ENCODE measurements at regions not wholly inside any gene's neighbourhood (a gene's known extent, or its start where the extent isn't known, plus 50 kb on each side); places are given as distances from the start of the nearest gene placed in this dataset.
A peak's percentile ranks its signal among the peaks of the same experiment; 100 is the strongest.

- no peak for DNase-seq
These were observed 433.3 kb upstream of the SMC2 start for GRCh38 chr9:103660830-103661229.

- DNase-seq, result no peak
These were observed 432.4 kb upstream of the SMC2 start for GRCh38 chr9:103661663-103662062.

DNA sequence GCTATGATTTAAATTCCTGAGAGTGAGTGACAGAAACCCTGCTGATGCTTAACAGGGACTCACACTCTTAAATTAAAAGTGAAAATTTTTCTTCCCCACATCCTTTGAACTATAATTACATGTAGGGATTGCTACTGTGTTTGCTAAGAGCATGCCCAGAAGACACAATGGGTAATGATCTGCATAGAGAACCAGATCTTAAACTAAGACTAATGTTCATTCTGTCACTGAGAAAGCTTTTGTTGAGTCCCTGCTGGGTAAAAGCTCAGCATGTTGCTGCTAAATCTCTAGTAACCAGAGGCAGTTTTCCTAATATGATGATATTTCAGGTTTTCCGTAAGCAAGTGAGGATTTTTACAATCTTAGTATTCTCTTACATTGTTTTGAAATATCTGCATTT is 424.8 kb upstream of the SMC2 start:
- no peak for DNase-seq

DNA sequence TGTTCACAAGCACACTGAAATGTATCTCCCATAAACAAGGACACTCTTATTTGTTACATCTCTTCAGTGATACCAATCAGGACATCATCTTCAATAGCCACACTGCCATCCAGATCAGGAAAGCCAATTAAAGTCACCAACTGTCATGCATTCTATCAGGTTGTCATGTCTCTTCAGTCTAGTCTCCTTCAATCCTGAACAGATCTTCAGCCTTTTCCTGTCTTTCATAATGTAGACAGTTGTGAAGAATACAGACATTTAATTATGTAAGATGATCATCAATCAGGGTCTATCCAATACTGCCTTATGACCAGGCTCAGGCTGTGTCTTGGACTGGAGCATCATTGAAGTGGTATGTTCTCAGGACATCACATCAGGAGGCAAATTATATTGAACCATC is 419.8 kb upstream of the SMC2 start:
- DNase-seq, result no peak

DNA sequence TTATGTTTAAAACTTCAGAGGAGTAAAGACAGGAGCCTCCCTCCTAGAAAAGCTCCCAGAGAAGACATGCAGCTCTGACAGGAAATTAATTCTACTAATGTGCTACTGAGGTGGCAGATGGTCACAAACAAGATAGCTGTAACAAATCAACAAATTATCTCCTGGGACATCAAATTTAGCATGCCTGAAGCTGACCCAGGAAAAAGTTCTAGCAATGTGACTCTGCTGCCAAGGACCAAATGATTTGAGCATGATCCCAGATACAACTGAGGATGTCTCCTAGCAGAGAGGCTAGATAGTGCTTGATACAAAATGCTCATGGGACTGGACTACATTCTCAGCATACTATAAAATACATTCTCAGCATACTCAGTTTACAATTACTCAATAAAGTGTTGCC is 413.5 kb upstream of the SMC2 start:
- no peak for DNase-seq

- no peak for DNase-seq
These were observed 412.7 kb upstream of the SMC2 start for GRCh38 chr9:103681435-103681834.

GRCh38 chr9:103700195-103700962 is 393.7 kb upstream of the SMC2 start:
- no peak for DNase-seq

DNA sequence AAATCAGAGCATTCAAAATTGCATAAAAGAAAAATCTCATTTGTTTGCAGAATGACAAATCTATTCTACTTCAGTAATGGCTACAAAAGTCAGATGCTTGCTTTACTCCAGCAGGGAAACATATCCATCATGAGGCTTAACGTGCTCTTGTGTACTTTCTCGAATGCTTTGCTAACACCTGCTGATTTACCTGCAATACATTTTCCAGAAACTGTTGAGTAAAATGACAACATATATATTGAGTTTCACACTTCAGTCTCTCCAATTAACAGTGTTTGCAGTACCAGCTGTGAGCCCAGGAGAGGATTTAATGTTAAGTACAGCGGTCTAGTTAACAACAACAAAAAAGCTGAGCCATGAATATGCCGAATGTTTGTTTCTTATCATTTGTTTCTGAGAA is 391.5 kb upstream of the SMC2 start:
- no peak for DNase-seq

GRCh38 chr9:103707181-103707580 is 386.9 kb upstream of the SMC2 start:
- no peak for DNase-seq

DNA sequence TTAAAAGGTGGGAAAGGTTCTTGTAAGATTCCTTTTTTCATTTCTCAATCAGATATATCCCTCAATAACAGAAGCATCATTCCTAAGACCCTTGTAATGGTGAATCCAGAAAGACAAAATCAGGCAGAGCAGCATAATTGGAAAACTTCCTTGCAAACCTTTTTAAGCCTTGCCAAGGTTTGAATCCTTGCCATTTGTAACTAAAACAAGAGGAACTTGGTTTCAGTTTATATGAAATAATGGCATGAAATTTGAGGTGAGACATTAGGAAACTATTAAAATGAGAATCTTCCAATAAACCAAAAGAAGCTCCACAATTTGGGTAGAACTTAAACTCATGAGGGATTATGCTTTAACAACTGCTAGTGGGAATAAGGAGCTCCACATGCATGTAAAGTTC is 384.7 kb upstream of the SMC2 start:
- no peak for DNase-seq

DNA sequence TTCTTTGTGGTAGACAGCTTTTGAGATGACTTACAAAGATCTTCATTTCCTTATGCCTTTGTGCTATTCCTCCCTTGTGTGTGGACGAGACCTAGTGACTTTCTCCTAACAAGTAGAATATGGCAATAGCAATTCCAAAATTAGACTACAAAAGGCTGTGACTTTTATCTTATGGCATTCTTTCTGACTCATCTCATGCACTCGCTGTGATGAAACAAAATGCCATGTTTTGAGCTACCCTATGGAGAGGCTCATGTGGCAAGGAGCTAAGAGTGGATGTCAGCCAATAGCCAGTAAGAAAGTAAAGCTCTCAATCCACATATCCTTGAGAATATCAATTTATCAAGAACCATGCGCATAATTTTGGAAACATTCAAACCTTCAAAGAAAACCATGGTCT is 380.5 kb upstream of the SMC2 start:
- no peak for DNase-seq

DNA sequence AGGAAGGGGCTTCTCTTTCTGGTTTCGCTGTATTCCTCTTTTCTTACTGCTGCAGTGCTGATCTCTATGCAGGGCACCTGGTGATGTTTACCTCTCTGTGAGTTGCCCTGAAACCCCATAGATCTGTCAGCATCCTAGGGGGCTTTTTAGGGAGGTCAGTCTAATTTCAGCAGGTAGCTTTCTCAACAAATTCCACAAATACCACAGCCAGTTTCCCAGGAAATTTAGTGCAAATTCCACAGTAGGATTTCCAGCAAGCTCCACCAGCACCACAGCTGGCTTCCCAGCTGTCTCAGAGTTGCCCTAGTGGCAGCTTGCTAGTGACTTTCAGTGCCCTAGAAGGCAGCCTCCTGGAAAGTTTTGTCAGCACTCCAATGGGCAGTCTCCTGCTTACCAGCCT is 379.1 kb upstream of the SMC2 start:
- DNase-seq, result no peak

- no peak for DNase-seq
These were observed 373.1 kb upstream of the SMC2 start for GRCh38 chr9:103721056-103721455.

GRCh38 chr9:103730866-103731265 is 363.2 kb upstream of the SMC2 start:
- DNase-seq, result no peak

GRCh38 chr9:103731541-103731940 is 362.6 kb upstream of the SMC2 start:
- DNase-seq, result peak; percentile 4

- DNase-seq, result no peak
These were observed 359.6 kb upstream of the SMC2 start for GRCh38 chr9:103734471-103734870.

GRCh38 chr9:103755441-103755840 is 338.7 kb upstream of the SMC2 start:
- no peak for DNase-seq

- no peak for DNase-seq
These were observed 338.1 kb upstream of the SMC2 start for GRCh38 chr9:103755986-103756385.

DNA sequence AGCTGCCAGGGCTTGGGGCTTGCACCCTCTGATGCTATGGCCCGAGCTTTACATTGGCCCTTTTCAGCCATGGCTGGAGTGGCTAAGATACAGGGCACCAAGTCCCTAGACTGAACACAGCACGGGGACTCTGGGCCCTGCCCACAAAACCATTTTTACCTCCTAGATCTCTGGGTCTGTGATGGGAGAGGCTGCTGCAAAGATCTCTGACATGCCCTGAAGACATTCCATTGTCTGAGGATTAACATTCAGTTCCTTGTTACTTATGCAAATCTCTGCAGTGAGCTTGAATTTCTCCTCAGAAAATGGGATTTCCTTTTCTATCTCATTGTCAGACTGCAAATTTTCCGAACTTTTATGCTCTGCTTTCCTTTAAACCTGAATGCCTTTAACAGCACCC is 337.0 kb upstream of the SMC2 start:
- DNase-seq, result no peak

GRCh38 chr9:103761466-103761865 is 332.6 kb upstream of the SMC2 start:
- no peak for DNase-seq

DNA sequence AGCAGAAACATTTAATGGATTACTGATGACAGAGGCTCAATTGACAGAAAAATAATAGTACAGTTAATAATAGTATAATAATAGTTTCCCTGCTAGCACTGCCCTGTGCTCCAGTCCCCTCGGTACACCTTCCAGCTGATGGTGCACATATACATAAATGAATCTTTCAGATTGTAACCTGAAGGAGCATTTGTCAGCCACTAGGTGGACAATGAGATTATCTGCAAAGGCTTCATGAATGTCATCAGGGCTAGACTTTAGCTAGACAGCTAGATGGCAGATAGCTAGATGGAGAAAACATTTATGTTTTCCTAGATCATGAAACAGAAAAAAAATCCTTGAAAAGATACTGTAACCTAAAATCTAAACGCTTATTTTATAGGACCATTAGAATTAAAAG is 304.4 kb upstream of the SMC2 start:
- no peak for DNase-seq

GRCh38 chr9:103798620-103799019 is 295.5 kb upstream of the SMC2 start:
- DNase-seq, result peak; percentile 85

DNA sequence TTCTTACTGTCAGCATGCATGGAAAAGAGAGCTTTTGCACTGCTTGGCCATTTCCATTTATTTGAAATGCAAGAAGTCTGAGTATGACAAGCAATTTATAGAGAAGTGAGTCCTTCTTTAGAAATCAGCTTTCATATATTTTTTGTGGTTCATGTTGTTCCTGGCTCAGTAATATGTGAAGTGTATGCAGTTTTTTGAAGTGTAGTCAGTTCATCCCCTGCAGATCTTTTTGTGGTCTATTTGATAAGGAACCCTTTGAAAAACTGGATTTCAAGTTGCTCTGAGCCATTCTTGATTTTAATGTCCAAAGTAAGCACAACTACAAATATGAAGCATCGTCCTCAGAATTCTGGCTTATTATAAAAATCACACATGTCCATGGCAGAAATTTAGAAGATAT is 294.1 kb upstream of the SMC2 start:
- DNase-seq, result no peak

DNA sequence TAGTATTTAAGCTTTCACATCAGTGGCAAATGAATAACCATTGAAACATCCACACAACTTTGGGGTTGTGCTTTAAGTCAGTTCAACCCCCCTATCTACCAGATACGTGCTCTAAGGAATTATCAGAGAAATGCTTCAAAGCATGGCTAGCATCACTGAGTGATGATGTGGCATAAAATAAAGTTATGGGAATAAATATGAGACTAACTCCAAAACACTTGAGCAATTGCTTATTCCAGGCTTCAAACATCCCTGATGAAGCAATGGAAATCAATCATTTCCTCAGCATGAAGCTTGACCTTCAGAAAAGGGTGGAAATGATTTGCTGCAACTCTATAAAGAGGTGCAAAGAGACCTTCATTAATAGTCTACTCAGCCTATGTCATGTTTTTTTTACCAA is 292.0 kb upstream of the SMC2 start:
- peak; percentile 10 for DNase-seq

DNA sequence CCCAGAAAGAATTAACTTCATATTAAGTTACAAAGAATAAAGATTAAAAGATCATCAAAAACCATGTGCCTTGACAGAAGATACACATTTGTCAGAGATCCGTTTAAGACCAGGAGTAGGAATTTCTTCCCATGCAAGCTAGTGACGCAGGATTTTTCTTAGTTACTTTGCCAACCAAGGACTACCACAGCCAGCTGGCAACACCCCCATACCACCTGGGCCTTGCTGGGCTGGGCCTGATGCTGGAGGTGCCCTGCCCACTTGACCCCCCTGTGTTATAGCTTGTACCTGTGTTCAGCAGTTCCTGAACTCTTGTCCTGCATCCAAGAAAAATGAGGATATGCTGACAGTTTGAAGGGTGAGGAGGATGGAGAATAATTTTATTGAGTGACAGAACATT is 290.9 kb upstream of the SMC2 start:
- no peak for DNase-seq
